Activated T-cell treated with anti-CD3 and anti-CD28 coated beads, Interleukin-2, amount 50 U/mL, for 48 hours (primary cell): ENCODE measurements at regions not wholly inside any gene's neighbourhood (a gene's known extent, or its start where the extent isn't known, plus 50 kb on each side); places are given as distances from the start of the nearest gene placed in this dataset.
A peak's percentile ranks its signal among the peaks of the same experiment; 100 is the strongest.

Source experiments
- DNase-seq, 2 experiments: peaks; one replicate each; pipeline ENCODE4 v3.0.0-alpha.2; 2020

DNA sequence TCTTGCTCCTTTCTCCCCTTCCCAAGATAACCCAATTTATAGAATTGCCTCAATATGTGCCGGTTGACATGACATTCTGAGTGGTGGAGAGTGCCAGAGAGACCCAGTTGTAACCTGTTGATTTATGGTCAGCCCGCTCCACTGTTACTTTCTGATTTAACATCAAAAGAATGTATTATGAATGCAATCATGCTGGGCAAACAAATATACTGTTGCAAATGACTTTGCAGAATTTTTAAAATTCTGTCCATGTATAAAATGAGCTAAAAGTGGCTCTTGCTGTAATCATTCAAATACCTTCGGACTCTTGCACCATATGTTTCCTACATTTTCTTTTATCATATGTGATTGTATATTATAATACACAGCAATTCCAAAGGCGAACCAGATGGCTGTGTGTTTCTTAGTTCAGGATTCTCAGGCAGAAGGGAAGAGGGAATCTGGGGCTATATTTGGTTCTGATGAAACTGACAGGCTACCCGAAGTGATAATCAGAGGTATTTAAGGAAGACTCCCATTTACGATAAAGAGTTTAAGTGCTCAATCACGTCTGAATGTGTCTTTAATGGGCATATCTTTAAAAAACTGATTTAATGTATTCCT is 131.7 kb downstream of the CLCN4 start:
- DNase-seq = no peak

DNA sequence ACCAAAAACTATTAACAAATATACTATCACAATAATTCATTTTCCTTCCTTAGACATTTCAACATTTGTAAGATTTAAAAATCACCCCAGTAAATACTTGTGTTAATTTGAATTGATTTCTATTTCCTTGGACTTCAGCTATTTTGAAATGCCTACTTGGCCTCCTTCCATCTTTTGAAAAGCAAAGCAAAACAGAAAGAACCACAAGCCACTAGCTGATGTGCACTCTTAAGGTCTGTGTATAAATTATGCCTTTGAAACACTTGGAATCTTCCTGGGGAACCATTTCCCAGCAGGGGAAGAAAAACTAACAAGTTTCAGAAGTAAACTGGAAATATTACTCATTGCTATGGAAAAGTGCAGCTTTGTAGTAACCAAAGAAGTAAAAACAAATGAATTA is 139.8 kb downstream of the CLCN4 start:
- DNase-seq = no peak

DNA sequence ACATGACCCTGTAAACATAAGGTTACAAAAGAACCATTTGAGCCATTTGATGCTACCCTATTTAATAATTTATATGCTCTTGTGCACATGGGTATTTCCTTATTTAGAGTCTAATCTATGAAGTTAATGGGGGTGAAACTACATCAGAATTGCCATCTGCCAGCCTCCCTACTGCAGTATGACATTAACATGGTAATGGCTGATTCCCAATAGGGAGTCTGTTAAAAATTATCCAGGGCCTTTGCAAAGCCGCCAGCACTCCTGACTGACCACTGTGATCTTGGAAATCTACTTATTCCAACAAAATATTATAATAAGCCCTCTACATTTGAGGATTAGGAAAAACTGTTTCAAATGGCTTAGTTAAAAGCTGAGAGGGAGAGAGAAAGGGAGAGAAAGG is 153.7 kb downstream of the CLCN4 start:
- DNase-seq = no peak

DNA sequence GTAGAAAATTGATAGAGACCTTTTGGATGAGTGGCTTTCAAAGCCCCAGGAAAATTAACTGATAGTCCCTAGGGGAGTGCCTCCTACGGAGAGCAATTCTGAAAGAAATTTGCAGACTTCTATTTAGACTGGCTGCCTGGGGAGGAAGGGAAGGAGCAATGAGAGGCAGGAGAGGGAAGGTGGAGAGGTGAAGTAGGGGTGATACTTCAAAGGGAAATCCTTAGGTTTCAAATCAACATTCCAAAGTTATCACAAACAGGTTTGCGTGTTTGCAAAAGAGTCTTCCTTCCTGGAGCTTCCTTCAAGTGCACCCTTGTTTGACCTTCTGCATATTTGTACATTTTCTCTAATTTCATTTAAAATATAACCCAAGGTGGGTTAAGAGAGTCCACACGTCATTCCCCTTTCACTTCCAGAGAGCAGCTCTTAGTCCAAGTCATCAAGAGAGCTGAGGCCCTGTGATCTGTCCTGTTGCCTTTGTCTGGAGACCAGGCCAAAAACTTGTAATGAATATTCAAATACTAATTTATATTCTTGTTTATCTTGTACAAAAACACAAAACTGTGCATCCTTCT is 157.8 kb downstream of the CLCN4 start:
- DNase-seq = no peak

DNA sequence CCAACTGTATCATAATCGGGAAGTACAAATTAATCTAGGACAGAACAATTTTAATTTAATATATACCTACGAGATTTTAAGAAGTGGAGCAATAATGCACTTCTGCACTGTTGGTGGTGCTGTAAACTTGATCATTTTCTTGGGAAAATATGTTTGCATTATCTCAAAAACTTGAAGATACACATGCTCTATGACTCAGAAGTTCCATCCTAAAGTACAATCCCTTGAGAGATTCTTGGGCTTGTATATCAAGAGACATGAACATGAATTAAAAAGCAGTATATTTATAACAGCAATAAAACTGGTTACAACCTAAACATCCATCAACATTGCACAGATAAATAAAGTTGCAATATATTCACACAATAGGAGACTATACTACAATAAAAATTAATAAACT is 168.8 kb downstream of the CLCN4 start:
- DNase-seq = no peak

DNA sequence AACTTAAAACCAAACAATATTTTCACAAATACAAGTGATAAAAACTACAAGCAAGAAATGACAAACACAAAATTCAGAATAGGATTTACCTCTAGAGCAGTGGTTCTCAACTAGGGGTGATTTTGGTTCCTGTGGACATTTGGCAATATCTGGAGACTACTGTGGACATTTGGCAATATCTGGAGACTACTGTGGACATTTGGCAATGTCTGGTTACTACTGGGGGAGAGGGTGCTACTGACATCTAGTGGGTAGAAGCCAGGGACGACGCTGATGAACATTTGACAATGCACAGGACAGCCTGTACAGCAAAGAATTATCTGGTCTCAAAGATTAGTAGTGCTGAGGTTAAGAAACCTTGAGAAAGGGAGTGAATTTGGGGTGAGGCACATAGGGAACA is 169.8 kb downstream of the CLCN4 start:
- no peak for DNase-seq

DNA sequence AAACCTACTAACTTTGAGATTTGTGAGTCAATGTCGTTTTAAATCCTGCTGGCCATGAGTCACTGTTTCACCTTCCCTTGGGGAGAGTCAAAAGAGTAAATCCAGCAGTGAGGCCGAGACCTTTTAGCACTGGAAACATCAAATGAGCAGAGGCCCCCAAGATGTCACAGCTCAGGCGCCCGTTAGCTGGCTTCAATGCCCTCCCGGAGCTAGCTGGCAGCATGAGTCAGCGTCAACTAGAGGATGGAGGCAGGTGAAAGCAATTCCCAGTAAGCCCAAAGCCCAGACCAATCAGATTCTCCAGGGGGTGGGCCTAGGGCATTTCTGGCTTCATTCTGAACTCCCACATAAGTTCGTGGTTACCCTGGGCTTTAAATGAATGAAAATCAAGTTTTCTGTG is 170.9 kb downstream of the CLCN4 start:
- DNase-seq = no peak

DNA sequence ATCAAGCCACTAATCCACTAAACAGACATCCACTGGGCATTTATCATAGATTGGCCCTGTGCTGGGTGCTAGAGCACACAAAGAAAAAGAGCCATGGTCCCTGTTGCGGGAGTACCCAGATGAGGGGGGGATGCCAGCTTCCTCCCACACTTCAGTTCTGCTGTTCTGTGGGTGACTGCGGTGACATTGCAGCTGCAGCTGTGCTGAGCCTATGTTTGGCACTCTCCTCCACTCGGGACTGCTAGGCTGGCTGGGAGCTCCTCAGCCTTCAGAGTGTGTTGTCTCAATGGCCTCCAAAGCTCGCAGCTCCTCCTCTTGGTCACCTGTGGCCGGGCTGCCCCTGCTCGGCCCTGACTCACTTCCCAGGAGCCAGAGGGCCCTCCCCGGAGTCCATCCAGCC is 173.2 kb downstream of the CLCN4 start:
- no peak for DNase-seq

DNA sequence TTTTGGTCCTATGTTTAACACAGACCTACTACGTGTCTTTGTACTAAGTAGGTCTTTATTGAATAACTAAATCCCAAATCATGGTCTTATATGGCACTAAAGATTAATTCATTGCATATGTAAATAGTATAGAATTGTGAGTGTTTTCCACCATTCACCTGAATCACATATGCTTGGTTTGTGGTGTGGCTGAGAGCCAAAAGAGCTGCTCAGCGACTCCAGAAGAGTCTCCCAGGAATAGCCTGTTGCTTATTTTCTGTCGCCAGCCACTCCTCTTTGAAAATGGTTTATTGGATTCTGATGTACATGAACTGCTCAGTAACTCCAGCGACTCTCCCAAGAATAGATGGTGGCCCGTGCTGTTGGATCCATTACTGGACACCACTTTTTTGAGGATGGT is 184.5 kb downstream of the CLCN4 start:
- no peak for DNase-seq

DNA sequence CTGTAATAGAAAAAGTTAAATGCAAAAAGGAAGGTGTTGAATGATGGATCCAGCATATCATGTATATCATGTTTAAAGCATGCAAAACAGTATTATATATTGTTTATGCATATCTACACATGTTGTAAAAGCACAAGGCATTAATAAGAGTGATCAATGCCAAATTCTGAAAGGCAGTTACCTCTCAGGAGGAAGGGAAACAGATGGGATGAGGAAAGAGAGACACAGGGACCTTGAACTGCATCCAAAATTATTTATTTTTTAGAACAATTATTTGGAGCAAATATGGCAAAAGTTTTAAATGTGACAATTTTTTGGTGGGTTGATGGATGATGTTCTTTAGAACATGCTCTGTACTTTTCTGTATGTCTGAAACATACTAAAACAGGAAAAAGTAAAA is 193.4 kb downstream of the CLCN4 start:
- DNase-seq = no peak

DNA sequence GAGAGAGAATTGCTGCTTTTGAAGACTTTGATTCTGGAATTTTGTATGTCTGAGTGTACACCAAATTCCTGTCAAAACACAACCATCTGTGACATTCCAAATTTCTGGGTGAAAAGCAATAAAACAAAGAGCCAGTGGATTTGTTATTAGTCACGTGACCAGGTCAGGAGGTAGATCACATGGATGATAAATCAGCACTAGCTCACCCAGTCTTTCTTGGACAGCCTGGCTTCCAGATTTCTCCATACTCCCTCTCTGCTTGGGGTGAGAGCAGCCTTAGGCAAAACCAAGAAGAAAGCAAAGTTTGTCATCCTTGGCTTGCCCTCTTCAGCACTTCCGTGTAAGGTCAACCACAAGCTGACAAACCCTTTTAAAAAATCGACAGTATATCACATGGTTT is 194.2 kb downstream of the CLCN4 start:
- DNase-seq = no peak

DNA sequence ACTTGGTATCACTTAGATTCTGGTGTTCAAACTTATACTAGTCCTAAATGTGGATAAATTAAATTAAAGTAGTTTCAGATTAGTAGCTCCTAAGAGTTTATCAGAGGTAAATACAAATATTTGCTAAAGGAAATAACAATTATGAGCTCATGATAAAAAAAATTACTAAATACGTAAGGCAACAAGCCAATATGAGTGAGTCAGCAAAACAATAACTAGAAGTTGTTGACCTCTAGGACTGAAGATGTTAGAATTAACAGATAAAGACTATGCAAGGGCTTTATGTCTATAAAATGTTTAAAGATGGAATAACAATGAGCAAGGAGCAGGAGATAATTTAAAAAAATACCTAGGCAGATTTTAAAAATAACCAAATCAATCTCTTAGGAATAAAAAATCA is 195.8 kb downstream of the CLCN4 start:
- no peak for DNase-seq

DNA sequence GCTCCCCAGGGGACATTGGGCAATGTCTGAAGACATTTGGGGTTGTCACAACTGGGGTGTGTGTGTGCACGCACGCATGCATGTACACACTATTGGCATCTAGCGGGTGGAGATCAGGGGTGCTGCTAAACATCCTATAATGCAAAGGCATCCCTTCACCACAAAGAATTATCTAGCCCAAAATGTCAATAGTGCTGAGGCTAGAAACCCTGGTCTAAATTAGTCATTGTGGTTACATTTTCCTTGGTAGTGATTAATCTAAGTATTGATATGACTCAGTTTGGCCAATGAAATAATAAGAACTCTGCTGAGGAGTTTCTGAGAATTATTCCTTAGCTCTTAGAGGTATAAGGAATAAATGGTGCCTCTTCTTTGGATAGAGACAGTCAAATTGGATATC is 200.2 kb downstream of the CLCN4 start:
- peak in 1 of 2 experiments; percentile 14 for DNase-seq

DNA sequence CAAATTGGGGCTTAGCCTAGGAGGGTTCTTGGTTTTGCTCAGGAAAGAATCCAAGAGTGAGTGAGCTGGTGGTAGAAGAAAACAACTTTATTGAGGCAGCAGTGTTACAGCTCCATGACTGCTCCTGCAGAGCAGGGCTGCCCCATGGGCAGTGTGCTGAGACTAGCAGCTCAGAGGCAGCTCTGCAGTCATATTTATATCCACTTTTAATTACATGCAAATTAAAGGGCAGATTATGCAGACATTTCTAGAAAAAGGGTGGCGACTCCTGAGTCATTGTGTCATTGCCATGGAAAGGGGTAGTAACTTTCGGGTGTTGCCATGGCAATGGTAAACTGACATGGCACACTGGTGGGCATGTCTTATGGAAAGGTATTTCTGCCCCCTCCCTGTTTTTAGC is 202.2 kb downstream of the CLCN4 start:
- no peak for DNase-seq

DNA sequence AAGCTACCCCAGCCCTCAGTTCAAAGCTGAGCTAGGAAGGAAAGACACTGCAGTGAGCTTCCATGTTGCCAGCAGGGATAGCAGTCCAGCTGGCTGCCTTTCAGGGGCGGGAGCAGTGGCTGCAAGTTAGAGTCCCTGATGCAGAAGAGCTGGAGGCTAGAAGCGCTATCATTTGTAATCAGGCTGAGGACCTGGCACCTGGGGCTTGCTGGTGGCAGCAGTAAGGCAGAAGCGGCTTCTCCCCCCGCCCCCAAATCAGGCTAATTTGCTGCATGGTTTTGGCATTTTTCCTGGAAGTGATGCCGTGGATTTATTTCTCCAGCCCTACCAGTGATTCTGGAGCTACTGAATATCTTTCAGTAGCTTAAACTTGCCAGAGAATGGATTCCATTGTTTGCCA is 203.3 kb downstream of the CLCN4 start:
- DNase-seq = no peak

DNA sequence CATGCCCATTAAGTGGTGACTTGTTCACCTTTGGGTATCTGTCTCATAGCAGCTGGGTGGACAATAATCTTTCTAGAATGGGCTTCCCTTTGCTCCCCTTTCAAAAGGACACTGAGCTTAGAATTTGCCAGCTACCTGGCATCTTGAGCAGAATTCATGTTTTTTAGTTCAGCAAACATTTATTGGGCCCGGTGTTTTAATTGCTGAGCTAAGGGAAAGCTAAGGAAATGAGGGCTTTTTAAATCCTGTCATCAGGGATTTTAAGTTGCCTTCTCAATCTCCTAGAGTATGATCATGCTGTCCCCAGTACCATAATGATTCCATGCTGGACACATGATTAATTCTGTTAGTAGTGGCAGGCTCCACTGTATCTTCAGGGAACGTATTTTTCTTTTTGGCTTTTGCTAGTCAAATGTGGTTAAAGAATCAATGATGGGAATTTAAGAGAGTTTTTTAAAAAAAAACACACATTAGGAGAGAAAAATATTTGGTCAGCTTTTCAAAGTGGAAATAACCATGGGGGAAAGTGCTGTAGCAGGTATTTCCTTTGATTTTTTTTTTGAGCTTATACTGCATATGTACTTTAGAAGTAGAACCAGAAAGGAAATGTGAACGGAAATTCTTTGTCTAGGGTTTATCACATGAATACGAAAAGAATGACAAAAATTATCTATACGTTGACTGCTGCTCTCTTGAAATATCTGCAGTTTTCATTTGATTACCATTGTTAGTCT is 208.9 kb downstream of the CLCN4 start:
- DNase-seq = no peak

DNA sequence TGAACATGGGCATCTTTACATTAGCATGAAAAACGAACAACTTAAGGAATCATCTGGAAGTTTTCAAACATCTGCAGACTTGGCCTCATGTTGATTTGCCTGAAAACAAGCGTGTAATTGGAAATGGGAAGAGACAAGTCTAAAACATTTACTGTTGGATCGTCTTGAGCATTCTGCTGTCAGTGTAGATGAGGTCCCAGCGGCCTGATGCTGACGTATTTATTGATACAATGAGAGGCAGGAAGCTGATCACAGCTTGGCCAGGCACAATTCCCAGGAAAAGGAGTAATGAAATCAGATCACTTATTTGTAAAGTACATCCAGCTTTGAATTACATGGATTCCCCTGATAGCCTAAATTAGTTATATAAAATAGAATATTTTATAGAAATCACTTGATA is 210.6 kb downstream of the CLCN4 start:
- no peak for DNase-seq

DNA sequence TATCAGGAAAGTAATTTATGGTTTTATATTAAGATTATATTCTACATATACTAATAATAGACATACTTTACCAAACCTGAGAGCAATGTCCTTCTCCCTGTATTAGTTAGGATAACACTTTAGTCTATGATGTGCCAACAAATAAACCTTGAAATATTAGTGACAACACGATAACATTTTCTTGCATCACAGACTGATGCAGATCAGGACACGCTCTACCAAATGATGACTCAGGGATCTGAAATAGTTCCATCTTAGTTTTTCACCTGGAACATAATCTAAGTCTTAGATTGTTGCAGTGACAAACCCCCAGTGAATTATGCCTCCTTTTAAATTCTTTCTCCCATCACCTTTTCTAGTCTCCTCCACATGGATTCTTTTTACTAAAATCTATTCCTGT is 214.2 kb downstream of the CLCN4 start:
- no peak for DNase-seq

DNA sequence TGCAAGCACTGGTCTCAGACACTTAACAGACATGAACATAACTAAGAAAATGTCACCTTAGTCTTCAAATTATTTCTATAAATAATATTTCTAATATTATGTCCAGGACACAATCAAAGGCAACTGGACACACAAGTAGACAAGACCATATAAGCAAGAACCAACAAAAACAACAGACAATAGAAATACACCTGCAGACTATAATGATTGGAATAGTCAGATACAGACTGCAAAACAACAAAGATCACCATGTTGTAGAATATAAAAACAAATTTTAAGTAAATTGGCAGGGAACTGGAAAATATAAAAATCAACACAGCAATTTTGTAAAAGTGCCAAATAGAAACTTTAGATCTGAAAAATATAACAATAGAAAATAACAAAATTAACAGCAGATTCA is 220.7 kb downstream of the CLCN4 start:
- DNase-seq = no peak

DNA sequence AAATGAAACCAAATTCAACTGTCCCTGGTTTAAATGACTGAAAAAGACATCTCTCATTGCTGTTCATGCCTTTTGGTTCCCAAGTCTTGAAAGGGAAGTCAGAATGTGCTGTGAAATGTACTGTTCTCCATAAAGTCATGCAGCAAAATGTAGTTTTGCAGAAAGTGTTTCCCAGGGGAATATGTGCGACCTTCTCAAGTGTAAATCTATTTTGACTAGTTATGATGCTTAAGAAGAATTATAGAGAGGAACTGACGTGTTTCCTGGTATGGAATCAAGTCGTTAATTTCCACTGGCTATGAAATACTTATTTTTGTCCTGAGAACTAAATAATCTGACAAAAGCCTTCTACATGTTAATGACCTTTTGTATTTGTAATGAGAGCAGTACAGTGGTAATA is 223.1 kb downstream of the CLCN4 start:
- no peak for DNase-seq

DNA sequence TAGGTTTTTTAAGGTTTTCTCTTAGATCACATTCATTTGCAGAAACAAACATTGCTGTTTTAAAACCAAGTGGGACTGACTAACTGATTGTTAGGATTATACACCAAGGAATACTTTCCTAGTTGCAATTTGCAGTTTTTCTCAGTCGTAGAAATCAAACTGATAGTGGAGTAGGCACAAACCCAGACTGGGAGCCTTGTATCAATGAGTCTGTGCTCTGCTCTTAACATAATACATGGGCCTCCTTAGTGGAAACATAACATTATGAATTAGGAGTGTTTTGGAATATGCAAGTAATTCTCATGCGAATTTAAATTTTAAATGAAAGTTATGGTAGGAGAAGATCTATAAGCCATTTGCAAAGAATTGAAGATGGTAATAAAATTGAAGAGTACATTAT is 223.5 kb downstream of the CLCN4 start:
- DNase-seq = no peak

DNA sequence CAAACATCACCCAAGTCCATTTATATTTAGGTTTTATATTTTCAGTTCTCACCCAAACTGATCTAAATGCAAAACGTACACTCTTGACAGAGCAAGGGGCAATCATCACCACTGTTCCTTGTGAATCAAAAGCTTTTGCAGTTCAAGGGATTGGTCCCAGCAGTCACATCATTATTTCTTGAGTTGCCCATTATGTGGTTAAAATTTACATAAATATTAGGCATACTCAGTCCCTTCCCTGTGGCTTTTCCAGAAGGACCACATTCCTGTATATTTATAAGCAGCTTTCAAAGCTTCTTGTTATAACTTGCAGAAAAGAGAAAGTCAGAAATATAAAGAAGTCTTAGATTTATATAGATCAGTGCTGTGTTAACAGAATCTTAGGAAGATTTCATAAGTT is 224.4 kb downstream of the CLCN4 start:
- DNase-seq = no peak

DNA sequence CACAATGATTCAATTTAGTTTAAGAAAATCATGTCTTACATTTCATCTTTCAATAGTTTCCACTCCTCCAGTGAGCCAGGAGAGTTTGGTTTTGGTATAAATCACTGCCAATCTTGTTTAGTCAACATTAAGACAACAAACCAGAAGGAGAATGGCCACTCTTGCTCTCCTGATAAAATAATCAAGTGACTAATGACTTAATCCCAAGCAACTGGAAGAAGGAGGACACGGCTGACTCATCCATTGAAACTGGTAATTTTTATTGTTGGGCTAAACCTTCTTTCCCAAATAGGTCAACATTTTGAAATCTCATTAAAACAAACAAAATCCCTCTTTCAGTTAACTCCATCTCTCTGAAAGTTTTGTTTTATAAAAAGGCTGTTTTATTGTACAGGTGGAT is 230.2 kb downstream of the CLCN4 start:
- no peak for DNase-seq

DNA sequence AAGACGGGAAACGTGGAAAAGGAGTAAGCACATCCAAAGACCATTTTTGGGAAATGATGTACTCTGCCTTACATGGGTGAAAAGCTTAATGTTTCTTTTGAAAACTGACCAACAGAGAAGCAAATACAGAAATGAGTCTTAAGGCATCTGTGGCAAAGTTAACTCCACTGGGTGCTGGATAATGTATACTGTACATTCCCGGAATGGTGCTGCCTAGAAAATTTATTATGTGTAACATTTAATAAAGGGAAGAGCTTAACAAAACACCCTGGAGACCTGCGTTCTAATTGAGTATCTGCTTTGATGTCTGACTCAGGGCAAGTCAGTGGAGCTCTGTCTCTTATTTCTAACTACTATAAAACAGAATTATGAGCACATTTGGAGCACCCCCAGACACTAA is 230.2 kb downstream of the MID1 start:
- DNase-seq = no peak

DNA sequence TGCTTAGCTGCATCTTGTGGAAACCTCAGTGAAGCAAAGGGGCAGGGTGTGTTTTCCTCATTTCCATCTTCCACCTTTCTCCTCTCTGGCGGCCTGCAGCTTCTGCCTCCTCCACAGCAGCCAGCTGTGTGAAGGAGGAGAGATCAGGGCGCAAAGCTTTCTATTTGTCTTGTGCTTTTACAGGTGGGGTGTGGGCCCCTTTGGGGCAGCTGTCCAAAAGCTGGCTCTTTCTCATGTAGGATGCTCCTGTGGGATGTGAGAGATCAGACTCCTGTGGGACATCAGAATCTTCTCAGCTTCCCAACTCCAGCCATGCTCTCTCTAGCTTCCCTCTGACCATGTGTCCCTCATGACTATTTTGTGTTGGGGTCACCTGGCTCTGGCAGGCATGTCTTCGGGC is 227.1 kb downstream of the MID1 start:
- no peak for DNase-seq
